ENCODE measurements at regions not wholly inside any gene's neighbourhood (a gene's known extent, or its start where the extent isn't known, plus 50 kb on each side); places are given as distances from the start of the nearest gene placed in this dataset.

DNA sequence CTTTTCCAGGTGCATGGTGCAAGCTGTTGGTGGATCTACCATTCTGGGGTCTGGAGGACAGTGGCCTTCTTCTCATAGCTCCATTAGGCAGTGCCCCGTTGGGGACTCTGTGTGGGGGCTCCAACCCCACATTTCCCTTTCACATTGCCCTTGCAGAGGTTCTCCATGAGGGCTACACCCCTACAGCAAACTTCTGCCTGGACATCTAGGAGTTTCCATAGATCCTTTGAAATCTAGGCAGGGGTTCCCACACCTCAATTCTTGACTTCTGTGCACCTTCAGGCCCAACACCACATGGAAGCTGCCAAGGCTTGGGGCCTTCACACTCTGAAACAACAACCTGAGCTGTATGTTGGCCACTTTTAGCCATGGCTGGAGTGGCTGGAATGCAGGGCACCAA, 282.8 kb upstream of the SASH1 start:
- Histone ChIP-seq H3K27ac (ENCODE audit: low read depth, low read length) (no peak overlapping the region), H3K79me2 (ENCODE audit: control insufficient read depth, insufficient read depth, low read length, unreplicated experiment) (no peaks in the 10 kb centered on the region), H3K36me3 (ENCODE audit: insufficient read depth, low read length) (no peaks in the 10 kb centered on the region), H3K4me1 (ENCODE audit: control insufficient read depth, insufficient read depth, low read length, unreplicated experiment) (no peaks in the 10 kb centered on the region), H2AFZ (ENCODE audit: low read length, unreplicated experiment) (no peak overlapping the region), H3K4me3 (ENCODE audit: low read depth, low read length) (no peak overlapping the region), H3K27me3 (ENCODE audit: insufficient read depth, low read length) (peaks cover 10% of the 10 kb centered on the region; the same call in 1 of the 2 replicates)

DNA sequence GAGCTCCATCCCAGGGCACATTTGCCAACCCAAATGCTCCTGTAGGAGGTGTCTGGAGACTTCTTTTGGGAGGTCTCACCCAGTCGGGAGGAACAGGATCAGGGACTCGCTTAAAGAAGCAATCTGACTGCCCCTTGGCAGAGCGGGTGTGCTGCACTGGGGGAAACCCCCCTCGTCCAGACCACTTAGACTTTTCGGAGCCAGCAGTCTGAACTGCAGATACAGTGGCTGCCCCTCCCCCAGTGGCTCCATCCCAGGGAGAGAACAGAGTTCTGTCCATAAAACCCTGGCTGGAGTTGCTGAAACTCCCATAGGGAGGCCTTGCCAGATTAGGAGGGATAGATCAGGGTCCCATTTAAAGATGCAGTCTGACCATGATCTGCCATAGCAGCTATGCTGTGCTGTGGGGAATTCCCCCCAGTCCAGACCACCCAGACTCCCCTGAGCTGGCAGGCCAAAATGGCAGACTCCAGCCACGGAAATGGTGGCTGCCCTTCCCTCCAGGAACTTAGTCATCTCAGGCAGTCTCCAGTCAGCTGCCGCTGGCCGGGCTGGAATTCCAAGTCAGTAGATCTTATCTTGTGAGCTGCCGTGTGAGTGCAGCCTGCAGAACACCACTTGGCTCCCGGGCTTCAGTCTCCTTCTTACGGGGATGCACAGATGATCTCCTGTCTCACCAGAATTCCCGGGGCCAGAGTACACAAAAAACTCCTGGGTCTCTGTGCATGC, 278.1 kb upstream of the SASH1 start:
- no peaks in the 10 kb centered on the region for H3K79me2 ChIP-seq (ENCODE audit: control insufficient read depth, insufficient read depth, low read length, unreplicated experiment)
- H3K27me3 ChIP-seq (ENCODE audit: insufficient read depth, low read length), result peaks cover 19% of the 10 kb centered on the region; the same call in 1 of the 2 replicates
- no peak overlapping the region for H3K27ac ChIP-seq (ENCODE audit: low read depth, low read length)
- H2AFZ ChIP-seq (ENCODE audit: low read length, unreplicated experiment), result no peak overlapping the region
- no peaks in the 10 kb centered on the region for H3K4me1 ChIP-seq (ENCODE audit: control insufficient read depth, insufficient read depth, low read length, unreplicated experiment)
- no peak overlapping the region for H3K4me3 ChIP-seq (ENCODE audit: low read depth, low read length)
- H3K36me3 ChIP-seq (ENCODE audit: insufficient read depth, low read length), result no peaks in the 10 kb centered on the region

DNA sequence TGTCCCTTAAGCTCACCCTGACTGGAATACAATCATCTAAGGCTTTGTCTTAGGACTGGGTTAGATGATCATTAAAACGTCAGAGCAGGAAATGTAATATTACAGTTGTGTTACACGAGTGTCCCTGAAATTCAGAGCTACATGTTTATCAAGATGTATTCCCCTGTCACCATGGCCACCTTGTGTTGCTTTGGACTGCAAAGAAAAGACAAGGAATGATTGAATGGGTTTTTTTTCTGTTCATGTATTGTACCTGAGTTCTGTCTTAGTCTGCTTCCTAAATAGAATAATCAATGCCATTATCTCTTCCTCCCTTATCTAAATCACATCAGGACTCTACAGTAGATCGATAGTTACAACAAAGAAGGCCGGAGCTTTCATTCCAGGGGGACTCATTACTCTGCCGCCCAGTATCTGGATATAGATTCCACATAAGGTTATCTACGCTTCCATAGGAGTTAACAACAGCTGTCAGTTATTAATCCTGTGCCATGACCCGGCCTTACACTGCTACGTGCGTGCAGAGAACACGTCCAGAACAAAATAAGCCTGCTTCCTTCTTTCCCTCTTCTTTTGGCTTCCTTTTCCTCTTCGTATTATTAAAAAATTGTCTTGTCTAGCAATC, 274.1 kb upstream of the SASH1 start:
- Histone ChIP-seq H2AFZ (ENCODE audit: low read length, unreplicated experiment) (no peak overlapping the region), H3K27ac (ENCODE audit: low read depth, low read length) (no peak overlapping the region), H3K4me1 (ENCODE audit: control insufficient read depth, insufficient read depth, low read length, unreplicated experiment) (no peaks in the 10 kb centered on the region), H3K4me3 (ENCODE audit: low read depth, low read length) (no peak overlapping the region), H3K27me3 (ENCODE audit: insufficient read depth, low read length) (peaks cover 11% of the 10 kb centered on the region; the same call in 1 of the 2 replicates), H3K79me2 (ENCODE audit: control insufficient read depth, insufficient read depth, low read length, unreplicated experiment) (no peaks in the 10 kb centered on the region), H3K36me3 (ENCODE audit: insufficient read depth, low read length) (no peaks in the 10 kb centered on the region)

DNA sequence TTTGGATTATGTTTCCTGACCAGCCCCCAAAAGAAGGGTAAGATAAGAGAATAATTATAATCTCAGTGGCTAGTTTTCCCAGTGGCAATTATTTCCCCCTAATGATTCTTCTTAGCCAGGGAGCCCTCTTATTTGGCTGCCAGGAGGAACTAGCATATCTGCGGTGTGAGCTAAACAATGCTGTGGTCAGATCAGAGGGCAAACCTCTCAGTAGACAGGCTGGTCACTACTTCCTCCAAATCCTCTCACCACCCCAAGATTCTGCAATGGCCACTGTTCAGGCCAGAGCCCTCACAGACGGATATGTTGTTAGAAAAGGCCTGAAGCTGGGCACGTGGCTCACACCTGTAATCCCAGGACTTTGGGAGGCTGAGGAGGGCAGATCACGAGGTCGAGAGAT, 273.4 kb upstream of the SASH1 start:
- no peaks in the 10 kb centered on the region for H3K79me2 ChIP-seq (ENCODE audit: control insufficient read depth, insufficient read depth, low read length, unreplicated experiment)
- H3K27ac ChIP-seq (ENCODE audit: low read depth, low read length), result no peak overlapping the region
- H2AFZ ChIP-seq (ENCODE audit: low read length, unreplicated experiment), result no peak overlapping the region
- H3K27me3 ChIP-seq (ENCODE audit: insufficient read depth, low read length), result peaks cover 9% of the 10 kb centered on the region; the same call in 1 of the 2 replicates
- no peaks in the 10 kb centered on the region for H3K4me1 ChIP-seq (ENCODE audit: control insufficient read depth, insufficient read depth, low read length, unreplicated experiment)
- H3K4me3 ChIP-seq (ENCODE audit: low read depth, low read length), result no peak overlapping the region
- no peaks in the 10 kb centered on the region for H3K36me3 ChIP-seq (ENCODE audit: insufficient read depth, low read length)

DNA sequence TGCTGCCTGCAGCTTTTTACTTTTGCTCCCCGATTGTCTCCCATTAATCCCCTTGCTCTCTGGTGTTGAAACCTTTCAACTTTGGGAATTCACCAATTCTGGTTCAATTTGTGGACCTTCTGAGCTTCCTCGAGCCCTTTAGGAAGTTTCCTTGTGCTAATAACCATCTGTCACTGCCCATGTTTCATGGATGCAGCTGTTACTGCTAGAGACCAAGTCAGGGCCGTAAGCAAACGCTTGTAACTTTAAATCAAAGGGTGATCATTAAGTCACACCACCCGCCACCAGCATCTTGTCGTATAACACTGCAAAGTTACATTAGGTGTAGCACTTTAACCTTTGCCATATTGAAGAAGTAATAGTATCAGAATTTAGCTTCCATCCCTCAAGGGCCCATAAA, 268.3 kb upstream of the SASH1 start:
- peaks cover 36% of the 10 kb centered on the region for H3K27me3 ChIP-seq (ENCODE audit: insufficient read depth, low read length)
- H3K4me3 ChIP-seq (ENCODE audit: low read depth, low read length), result no peak overlapping the region
- H3K27ac ChIP-seq (ENCODE audit: low read depth, low read length), result no peak overlapping the region
- no peak overlapping the region for H2AFZ ChIP-seq (ENCODE audit: low read length, unreplicated experiment)
- no peaks in the 10 kb centered on the region for H3K4me1 ChIP-seq (ENCODE audit: control insufficient read depth, insufficient read depth, low read length, unreplicated experiment)
- H3K79me2 ChIP-seq (ENCODE audit: control insufficient read depth, insufficient read depth, low read length, unreplicated experiment), result no peaks in the 10 kb centered on the region
- H3K36me3 ChIP-seq (ENCODE audit: insufficient read depth, low read length), result no peaks in the 10 kb centered on the region

DNA sequence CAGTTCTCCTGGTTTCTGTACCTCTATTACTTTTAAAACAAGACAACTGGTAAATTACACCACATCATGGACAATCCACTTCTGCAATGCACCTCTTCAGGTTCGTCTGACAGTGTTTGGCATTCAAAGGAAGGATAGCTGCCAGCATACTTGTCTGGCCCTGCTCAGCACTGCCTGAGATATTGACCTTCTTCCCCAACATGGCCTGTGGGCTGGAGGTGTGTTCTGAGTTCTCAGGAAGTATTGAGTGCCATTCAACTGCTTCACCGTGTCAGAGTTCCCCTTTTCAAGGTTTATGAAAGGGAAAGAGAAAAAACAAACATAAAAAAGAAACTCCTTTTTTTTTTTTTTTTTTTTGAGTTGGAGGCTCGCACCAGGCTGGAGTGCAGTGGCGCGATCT, 267.9 kb upstream of the SASH1 start:
- Histone ChIP-seq H3K27me3 (ENCODE audit: insufficient read depth, low read length) (peaks cover 39% of the 10 kb centered on the region), H2AFZ (ENCODE audit: low read length, unreplicated experiment) (no peak overlapping the region), H3K36me3 (ENCODE audit: insufficient read depth, low read length) (no peaks in the 10 kb centered on the region), H3K4me1 (ENCODE audit: control insufficient read depth, insufficient read depth, low read length, unreplicated experiment) (no peaks in the 10 kb centered on the region), H3K27ac (ENCODE audit: low read depth, low read length) (no peak overlapping the region), H3K4me3 (ENCODE audit: low read depth, low read length) (no peak overlapping the region), H3K79me2 (ENCODE audit: control insufficient read depth, insufficient read depth, low read length, unreplicated experiment) (no peaks in the 10 kb centered on the region)

DNA sequence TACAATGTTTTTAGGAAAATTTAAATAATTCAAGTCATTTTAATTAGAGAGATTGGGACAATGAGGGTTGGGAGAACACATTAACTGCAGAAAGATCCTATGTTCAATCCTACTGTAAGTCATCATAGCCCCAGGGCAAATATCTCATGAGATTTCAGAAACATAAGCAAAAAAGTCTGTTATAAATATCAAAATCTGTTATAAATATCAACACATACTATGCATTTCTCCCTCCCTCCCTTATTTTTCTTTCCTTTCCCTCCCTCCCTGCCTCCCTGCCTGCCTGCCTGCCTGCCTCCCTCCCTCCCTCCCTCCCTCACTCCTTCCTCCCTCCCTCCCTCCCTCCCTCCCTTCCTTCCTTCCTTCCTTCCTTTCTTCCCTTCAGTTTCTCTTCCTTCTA, 267.3 kb upstream of the SASH1 start:
- Histone ChIP-seq H2AFZ (ENCODE audit: low read length, unreplicated experiment) (no peak overlapping the region), H3K79me2 (ENCODE audit: control insufficient read depth, insufficient read depth, low read length, unreplicated experiment) (no peaks in the 10 kb centered on the region), H3K4me1 (ENCODE audit: control insufficient read depth, insufficient read depth, low read length, unreplicated experiment) (no peaks in the 10 kb centered on the region), H3K27ac (ENCODE audit: low read depth, low read length) (no peak overlapping the region), H3K27me3 (ENCODE audit: insufficient read depth, low read length) (peaks cover 44% of the 10 kb centered on the region), H3K4me3 (ENCODE audit: low read depth, low read length) (no peak overlapping the region), H3K36me3 (ENCODE audit: insufficient read depth, low read length) (no peaks in the 10 kb centered on the region)

DNA sequence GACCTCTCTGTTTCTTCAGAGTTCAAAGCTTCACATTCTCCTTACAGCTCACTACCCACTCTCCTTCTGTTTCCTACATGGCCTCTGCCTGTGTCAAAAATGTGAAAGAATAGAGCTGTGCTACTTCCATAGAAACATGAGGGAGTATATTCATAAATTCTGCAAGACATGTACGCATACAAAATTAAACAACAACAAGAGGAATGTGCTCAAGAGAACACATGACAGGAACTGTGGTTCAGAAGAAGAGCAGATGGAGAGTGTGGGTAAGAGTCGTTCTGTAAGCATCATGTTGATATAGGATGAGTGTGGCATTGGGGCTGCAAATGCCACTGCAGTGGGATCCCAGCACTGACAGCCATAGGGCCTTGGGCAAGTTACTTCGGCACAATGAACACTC, 266.6 kb upstream of the SASH1 start:
- Histone ChIP-seq H3K27me3 (ENCODE audit: insufficient read depth, low read length) (peaks cover 47% of the 10 kb centered on the region), H2AFZ (ENCODE audit: low read length, unreplicated experiment) (no peak overlapping the region), H3K4me1 (ENCODE audit: control insufficient read depth, insufficient read depth, low read length, unreplicated experiment) (no peaks in the 10 kb centered on the region), H3K79me2 (ENCODE audit: control insufficient read depth, insufficient read depth, low read length, unreplicated experiment) (no peaks in the 10 kb centered on the region), H3K36me3 (ENCODE audit: insufficient read depth, low read length) (no peaks in the 10 kb centered on the region), H3K27ac (ENCODE audit: low read depth, low read length) (no peak overlapping the region), H3K4me3 (ENCODE audit: low read depth, low read length) (no peak overlapping the region)

DNA sequence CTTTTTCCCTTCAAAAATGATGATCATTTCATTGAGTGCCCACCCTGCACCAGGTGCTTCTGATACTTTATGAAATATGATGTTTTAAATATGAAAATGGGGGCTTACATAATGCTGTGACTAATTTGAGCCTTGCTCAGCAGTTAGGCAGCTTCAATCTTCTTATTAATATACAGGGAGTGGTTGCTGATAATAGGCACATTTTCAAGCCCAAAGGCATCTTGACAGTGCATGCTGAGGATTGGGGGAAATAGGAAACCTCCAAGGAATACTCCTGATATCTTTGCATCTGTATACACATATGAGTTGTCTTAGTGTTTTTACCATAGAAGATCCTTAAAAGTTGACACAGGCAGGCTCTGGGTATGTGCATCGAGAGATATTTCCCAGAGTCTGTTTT, 262.3 kb upstream of the SASH1 start:
- no peak overlapping the region for H3K4me3 ChIP-seq (ENCODE audit: low read depth, low read length)
- H3K4me1 ChIP-seq (ENCODE audit: control insufficient read depth, insufficient read depth, low read length, unreplicated experiment), result no peaks in the 10 kb centered on the region
- peaks cover 47% of the 10 kb centered on the region for H3K27me3 ChIP-seq (ENCODE audit: insufficient read depth, low read length)
- H2AFZ ChIP-seq (ENCODE audit: low read length, unreplicated experiment), result no peak overlapping the region
- H3K36me3 ChIP-seq (ENCODE audit: insufficient read depth, low read length), result no peaks in the 10 kb centered on the region
- H3K79me2 ChIP-seq (ENCODE audit: control insufficient read depth, insufficient read depth, low read length, unreplicated experiment), result no peaks in the 10 kb centered on the region
- H3K27ac ChIP-seq (ENCODE audit: low read depth, low read length), result no peak overlapping the region

DNA sequence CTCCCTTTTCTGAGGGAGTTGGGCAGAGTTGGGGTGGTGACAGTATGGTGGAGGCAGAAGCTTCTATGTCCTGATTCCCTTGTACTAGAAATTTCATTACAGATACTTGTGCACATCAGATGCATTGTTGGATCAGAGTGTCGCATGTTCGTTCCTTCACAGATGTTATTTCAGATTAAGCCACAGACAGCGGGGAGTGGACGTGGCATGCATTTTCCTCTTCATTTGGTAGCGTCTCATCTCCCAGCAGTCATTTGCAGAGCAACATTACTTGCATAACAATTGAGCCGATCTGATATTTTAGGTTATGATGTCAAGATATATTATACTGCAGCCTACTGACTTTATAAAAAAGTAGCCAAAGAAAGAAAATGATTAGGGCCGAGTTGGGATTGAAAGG, 261.6 kb upstream of the SASH1 start:
- Histone ChIP-seq H3K27ac (ENCODE audit: low read depth, low read length) (no peak overlapping the region), H3K4me1 (ENCODE audit: control insufficient read depth, insufficient read depth, low read length, unreplicated experiment) (no peaks in the 10 kb centered on the region), H3K36me3 (ENCODE audit: insufficient read depth, low read length) (no peaks in the 10 kb centered on the region), H2AFZ (ENCODE audit: low read length, unreplicated experiment) (no peak overlapping the region), H3K4me3 (ENCODE audit: low read depth, low read length) (no peak overlapping the region), H3K27me3 (ENCODE audit: insufficient read depth, low read length) (peaks cover 43% of the 10 kb centered on the region), H3K79me2 (ENCODE audit: control insufficient read depth, insufficient read depth, low read length, unreplicated experiment) (no peaks in the 10 kb centered on the region)

DNA sequence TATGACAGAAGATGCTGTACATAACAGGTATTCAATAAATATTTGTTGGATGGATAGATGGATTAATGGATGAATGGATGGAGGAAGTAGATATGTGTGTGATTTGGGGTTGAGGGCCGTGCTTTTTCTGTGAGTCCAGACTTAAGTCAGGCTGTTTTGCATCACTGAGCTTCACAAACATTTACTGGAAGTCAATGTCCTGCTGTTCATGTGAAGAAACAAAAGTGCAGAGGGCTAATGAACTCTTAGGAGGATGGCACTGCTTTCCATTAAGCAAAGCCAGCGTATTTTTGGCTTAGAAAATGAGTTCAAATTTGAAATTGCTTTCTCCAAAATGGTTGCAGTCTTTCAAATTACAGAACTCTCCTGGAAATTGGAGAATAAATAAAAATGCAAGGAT, 260.6 kb upstream of the SASH1 start:
- no peaks in the 10 kb centered on the region for H3K36me3 ChIP-seq (ENCODE audit: insufficient read depth, low read length)
- H3K27me3 ChIP-seq (ENCODE audit: insufficient read depth, low read length), result peaks cover 33% of the 10 kb centered on the region
- no peaks in the 10 kb centered on the region for H3K4me1 ChIP-seq (ENCODE audit: control insufficient read depth, insufficient read depth, low read length, unreplicated experiment)
- no peak overlapping the region for H3K4me3 ChIP-seq (ENCODE audit: low read depth, low read length)
- no peaks in the 10 kb centered on the region for H3K79me2 ChIP-seq (ENCODE audit: control insufficient read depth, insufficient read depth, low read length, unreplicated experiment)
- H2AFZ ChIP-seq (ENCODE audit: low read length, unreplicated experiment), result no peak overlapping the region
- H3K27ac ChIP-seq (ENCODE audit: low read depth, low read length), result no peak overlapping the region

Data from ACC112 (cell line).